ENCODE measurements at regions not wholly inside any gene's neighbourhood (a gene's known extent, or its start where the extent isn't known, plus 50 kb on each side); places are given as distances from the start of the nearest gene placed in this dataset.

DNA sequence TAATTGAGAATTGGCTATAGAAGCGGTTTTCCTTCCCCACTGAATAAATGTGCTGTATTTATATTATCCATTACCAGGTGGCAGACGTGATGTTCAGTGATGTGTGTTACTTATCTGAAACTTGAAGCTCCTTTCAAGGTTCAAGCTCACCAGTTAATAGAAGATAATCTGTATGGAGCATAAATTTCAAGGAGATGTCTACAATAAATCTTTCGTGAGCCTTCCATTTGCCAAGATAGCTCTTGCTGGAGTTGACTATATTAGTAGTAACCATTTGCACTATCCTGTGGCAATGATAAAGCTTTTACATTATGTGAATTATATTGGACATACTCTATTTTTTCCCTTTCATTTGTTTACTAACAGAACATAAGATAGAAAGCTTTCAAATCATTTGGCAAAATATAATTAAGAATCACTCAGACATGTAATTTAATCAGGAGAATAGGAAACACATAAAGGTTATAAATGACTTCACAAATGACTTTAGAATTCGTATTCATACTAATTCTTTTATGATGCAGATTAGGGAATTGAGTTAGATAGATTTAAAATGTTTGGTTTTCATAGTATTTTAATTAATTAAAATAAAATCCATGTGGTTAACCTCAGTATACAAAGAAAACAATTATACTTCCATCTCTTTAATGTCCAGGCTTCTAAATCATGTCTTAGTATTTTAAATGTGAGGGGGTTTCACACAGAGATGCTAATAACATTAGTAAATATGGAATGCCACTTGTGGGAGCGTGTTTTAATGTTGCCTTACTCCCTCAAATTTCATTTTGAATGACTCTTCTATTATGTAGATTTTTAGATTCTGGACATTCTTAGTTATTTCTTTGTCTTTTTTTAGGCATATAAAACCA is 664.4 kb upstream of the CDH8 start:
- Histone ChIP-seq H3K9me3 (replicated peaks; ENCODE audit: low read length) (peaks cover 3% of the 10 kb centered on the region), H3K4me2 (ENCODE audit: low read length) (no peak overlapping the region), H3K9ac (ENCODE audit: low read depth, low read length) (no peak overlapping the region), H3K36me3 (ENCODE audit: insufficient read depth, low read length) (no peaks in the 10 kb centered on the region), H3K4me3 (ENCODE audit: low read length) (no peak overlapping the region), H3K27me3 (ENCODE audit: control insufficient read depth, insufficient read depth, low read length) (no peaks in the 10 kb centered on the region), H3K4me1 (ENCODE audit: control insufficient read depth, insufficient read depth, low read length) (no peaks in the 10 kb centered on the region)

DNA sequence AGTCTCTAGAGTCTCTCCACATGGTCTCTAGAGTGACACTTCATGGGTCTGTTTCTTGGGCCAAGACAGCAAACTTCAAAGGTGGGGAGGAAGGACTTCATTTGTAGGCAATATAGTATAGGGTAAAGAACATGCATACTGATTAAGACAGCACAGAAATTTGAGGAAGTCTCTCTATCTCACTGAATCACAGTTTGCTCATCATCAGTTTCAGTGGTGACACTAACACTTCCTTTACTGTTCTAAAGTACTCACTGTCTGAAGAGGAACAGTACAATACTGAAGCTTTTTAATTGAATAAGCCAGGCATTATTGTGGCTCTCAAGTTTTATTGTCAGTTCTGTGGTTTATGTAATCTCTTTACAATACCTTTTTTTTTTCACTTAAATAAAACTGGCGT is 656.4 kb upstream of the CDH8 start:
- Histone ChIP-seq H3K4me3 (ENCODE audit: low read length) (no peak overlapping the region), H3K36me3 (ENCODE audit: insufficient read depth, low read length) (no peaks in the 10 kb centered on the region), H3K9ac (ENCODE audit: low read depth, low read length) (no peak overlapping the region), H3K4me2 (ENCODE audit: low read length) (no peak overlapping the region), H3K27me3 (ENCODE audit: control insufficient read depth, insufficient read depth, low read length) (no peaks in the 10 kb centered on the region), H3K4me1 (ENCODE audit: control insufficient read depth, insufficient read depth, low read length) (no peaks in the 10 kb centered on the region), H3K9me3 (replicated peaks; ENCODE audit: low read length) (peaks cover 4% of the 10 kb centered on the region)

DNA sequence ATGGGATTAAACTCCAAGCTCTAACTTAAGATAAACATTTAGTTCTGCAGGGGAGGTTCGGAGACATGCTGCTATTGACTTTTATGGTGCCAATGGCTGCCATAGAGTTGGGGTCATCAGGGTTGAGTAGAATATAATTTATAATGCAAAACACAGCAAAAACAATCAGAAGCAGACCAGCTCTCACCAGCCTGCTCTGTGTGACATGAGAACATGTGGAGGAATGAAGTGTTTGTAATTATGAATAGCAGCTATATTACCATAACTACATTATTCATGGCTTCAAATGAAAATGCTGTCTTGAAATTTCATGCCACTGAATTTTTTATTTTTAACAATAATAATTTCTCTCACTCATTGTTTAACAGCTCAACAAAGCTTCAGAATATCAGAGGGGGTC is 645.6 kb upstream of the CDH8 start:
- no peak overlapping the region for H3K4me3 ChIP-seq (ENCODE audit: low read length)
- peaks cover 13% of the 10 kb centered on the region for H3K9me3 ChIP-seq (replicated peaks; ENCODE audit: low read length)
- no peaks in the 10 kb centered on the region for H3K4me1 ChIP-seq (ENCODE audit: control insufficient read depth, insufficient read depth, low read length)
- no peaks in the 10 kb centered on the region for H3K27me3 ChIP-seq (ENCODE audit: control insufficient read depth, insufficient read depth, low read length)
- H3K36me3 ChIP-seq (ENCODE audit: insufficient read depth, low read length) = no peaks in the 10 kb centered on the region
- no peak overlapping the region for H3K4me2 ChIP-seq (ENCODE audit: low read length)
- no peak overlapping the region for H3K9ac ChIP-seq (ENCODE audit: low read depth, low read length)

DNA sequence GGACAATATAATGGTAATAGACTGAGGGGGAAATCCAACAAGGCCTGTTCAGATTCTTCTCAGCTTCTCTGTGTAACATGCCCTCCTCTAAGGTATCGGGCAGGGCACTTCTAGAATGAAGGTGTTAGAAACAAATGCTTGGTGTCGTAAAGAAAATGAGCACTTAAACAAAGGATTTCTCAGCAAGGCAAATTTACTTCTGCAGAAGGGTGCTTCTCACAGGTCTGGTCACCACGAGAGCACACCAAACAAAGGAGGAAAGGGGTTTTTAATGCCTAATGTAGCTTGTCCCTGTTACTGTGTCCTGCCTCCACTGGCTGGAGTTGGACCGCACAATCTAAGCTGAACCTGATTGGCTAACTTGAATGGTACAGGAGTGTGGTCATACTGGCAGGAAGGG is 642.6 kb upstream of the CDH8 start:
- Histone ChIP-seq H3K4me3 (ENCODE audit: low read length) (no peak overlapping the region), H3K4me2 (ENCODE audit: low read length) (no peak overlapping the region), H3K27me3 (ENCODE audit: control insufficient read depth, insufficient read depth, low read length) (no peaks in the 10 kb centered on the region), H3K36me3 (ENCODE audit: insufficient read depth, low read length) (no peaks in the 10 kb centered on the region), H3K9me3 (replicated peaks; ENCODE audit: low read length) (peaks cover 7% of the 10 kb centered on the region), H3K9ac (ENCODE audit: low read depth, low read length) (no peak overlapping the region), H3K4me1 (ENCODE audit: control insufficient read depth, insufficient read depth, low read length) (no peaks in the 10 kb centered on the region)

DNA sequence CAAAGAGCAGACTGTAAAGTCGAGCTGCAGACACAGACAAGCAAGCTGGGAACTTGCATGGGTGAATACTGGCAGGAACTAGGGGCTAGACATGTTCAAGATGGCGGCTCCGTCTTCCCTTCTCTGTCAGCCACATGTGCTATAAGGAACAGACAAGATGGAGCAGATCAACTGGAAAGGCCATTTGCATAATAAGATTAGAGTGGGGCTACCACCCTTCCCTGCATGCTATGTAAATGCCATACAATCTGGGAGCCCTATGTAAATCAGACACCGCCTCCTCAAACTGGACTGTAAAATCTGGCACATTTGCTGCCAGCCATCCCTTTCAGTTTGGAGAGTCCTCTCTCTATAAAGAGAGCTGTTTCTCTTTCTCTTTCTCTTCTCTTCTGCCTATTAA is 640.1 kb upstream of the CDH8 start:
- no peaks in the 10 kb centered on the region for H3K36me3 ChIP-seq (ENCODE audit: insufficient read depth, low read length)
- H3K4me1 ChIP-seq (ENCODE audit: control insufficient read depth, insufficient read depth, low read length) = no peaks in the 10 kb centered on the region
- no peaks in the 10 kb centered on the region for H3K27me3 ChIP-seq (ENCODE audit: control insufficient read depth, insufficient read depth, low read length)
- peaks cover 6% of the 10 kb centered on the region for H3K9me3 ChIP-seq (replicated peaks; ENCODE audit: low read length)
- H3K4me2 ChIP-seq (ENCODE audit: low read length) = no peak overlapping the region
- no peak overlapping the region for H3K4me3 ChIP-seq (ENCODE audit: low read length)
- no peak overlapping the region for H3K9ac ChIP-seq (ENCODE audit: low read depth, low read length)

DNA sequence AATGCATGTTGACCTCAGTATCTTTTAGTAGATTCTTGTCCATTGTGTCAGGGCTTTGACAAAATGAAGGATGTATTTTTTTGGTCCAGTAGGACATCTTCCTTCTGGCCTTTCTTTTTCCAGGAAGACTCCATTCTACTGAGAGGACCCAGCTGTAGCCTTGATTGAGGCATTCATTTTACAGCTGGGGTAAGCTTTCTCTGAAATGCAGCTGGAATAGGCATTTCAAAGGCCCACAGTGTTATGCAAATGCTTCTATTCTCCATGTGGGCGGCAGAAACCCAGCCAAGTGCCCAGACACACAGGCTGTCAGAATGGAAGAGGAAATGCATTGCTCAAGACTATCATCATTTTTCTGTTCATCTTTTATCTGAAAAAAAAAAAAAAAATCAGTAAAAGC is 629.0 kb upstream of the CDH8 start:
- H3K4me1 ChIP-seq (ENCODE audit: control insufficient read depth, insufficient read depth, low read length) = no peaks in the 10 kb centered on the region
- no peak overlapping the region for H3K9ac ChIP-seq (ENCODE audit: low read depth, low read length)
- H3K9me3 ChIP-seq (replicated peaks; ENCODE audit: low read length) = no peaks in the 10 kb centered on the region
- no peaks in the 10 kb centered on the region for H3K36me3 ChIP-seq (ENCODE audit: insufficient read depth, low read length)
- no peak overlapping the region for H3K4me2 ChIP-seq (ENCODE audit: low read length)
- no peaks in the 10 kb centered on the region for H3K27me3 ChIP-seq (ENCODE audit: control insufficient read depth, insufficient read depth, low read length)
- no peak overlapping the region for H3K4me3 ChIP-seq (ENCODE audit: low read length)

DNA sequence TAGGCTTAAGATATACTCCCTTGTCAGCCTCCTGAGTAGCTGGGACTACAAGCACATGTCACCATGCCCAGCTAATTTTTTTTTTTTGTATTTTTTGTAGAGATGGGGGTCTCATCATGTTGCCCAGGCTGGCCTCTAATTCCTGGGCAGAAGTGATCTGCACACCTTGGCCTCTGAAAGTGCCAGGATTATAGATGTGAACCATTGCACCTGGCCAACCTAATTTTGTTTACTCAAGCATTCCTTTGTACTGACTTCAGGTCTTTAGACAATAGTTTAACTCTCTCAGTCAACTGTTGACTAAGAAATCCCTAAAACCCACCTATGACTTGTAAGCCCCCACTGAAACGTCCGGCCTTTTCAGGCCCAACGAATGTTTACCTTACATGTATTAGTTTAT is 628.3 kb upstream of the CDH8 start:
- no peak overlapping the region for H3K9ac ChIP-seq (ENCODE audit: low read depth, low read length)
- no peaks in the 10 kb centered on the region for H3K4me1 ChIP-seq (ENCODE audit: control insufficient read depth, insufficient read depth, low read length)
- no peak overlapping the region for H3K4me2 ChIP-seq (ENCODE audit: low read length)
- H3K36me3 ChIP-seq (ENCODE audit: insufficient read depth, low read length) = no peaks in the 10 kb centered on the region
- H3K4me3 ChIP-seq (ENCODE audit: low read length) = no peak overlapping the region
- no peaks in the 10 kb centered on the region for H3K27me3 ChIP-seq (ENCODE audit: control insufficient read depth, insufficient read depth, low read length)
- no peaks in the 10 kb centered on the region for H3K9me3 ChIP-seq (replicated peaks; ENCODE audit: low read length)

DNA sequence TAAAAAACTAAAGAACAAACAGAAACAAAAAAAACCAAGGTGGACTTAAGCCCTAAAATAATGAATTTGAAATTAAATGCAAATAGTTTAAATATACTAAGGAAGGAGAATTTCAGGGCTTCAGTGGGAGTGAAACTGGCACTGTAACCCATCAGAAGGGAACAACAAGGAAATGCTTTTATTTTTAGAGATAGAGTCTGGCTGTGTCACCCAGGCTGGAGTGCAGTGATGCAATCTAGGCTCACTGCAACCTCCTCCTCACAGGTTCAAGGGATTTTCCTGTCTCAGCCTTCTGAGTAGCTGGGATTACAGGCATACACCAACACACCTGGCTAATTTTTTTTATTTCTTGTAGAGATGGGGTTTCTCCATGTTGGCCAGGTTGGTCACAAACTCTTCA is 625.2 kb upstream of the CDH8 start:
- Histone ChIP-seq H3K4me2 (ENCODE audit: low read length) (no peak overlapping the region), H3K4me3 (ENCODE audit: low read length) (no peak overlapping the region), H3K9ac (ENCODE audit: low read depth, low read length) (no peak overlapping the region), H3K36me3 (ENCODE audit: insufficient read depth, low read length) (no peaks in the 10 kb centered on the region), H3K27me3 (ENCODE audit: control insufficient read depth, insufficient read depth, low read length) (no peaks in the 10 kb centered on the region), H3K9me3 (replicated peaks; ENCODE audit: low read length) (peaks cover 10% of the 10 kb centered on the region), H3K4me1 (ENCODE audit: control insufficient read depth, insufficient read depth, low read length) (no peaks in the 10 kb centered on the region)

DNA sequence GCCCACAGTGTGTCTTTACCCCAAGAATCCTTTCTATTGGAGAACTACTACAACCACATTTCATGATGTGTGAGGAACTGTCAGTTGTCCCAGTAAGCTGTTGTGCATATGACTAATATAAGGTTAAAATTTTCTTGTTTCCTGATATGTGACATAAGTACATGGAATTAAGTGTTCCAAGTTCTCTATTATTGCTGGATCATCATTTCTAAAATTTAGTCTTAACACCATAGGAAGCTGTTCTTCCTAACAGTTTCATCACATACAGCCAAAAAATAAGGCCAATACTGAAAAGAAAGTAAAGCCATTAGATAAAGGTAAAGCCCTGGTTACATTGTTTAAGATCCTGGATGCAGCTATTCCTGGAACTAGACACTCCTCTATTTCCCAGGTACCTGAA is 620.9 kb upstream of the CDH8 start:
- Histone ChIP-seq H3K9ac (ENCODE audit: low read depth, low read length) (no peak overlapping the region), H3K4me3 (ENCODE audit: low read length) (no peak overlapping the region), H3K36me3 (ENCODE audit: insufficient read depth, low read length) (no peaks in the 10 kb centered on the region), H3K9me3 (replicated peaks; ENCODE audit: low read length) (peaks cover 10% of the 10 kb centered on the region), H3K4me1 (ENCODE audit: control insufficient read depth, insufficient read depth, low read length) (no peaks in the 10 kb centered on the region), H3K27me3 (ENCODE audit: control insufficient read depth, insufficient read depth, low read length) (no peaks in the 10 kb centered on the region), H3K4me2 (ENCODE audit: low read length) (no peak overlapping the region)

DNA sequence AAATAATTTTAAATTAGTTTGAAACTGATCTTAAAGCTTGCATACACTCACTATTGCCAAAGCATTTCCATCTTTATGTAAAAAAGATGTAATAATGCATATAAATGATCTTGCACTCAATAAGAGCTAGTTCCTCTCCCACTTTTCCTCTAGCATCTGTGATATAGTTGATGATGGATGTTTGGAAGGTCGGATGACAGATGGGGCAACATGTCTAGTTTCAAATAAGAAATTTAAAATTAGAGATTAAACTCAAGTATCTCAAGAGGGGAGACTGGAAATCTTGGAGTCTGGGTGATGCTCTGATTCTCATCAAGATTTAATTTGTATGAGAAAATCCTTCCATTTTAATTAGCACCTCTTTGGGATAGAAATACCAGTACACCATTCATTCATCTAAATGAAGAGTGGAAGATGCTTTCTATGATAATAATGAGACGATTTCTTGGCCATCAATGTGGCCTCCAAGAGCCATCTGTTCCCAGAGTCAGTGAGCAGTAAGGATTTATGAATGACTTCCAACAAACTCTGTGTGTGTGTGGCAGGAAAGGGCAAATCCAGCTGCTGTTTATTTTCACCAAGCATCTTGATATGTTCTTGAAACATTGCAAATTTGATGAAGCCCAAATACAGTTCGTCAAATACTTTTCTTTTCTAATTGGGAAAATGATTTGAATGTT is 616.3 kb upstream of the CDH8 start:
- Histone ChIP-seq H3K9ac (ENCODE audit: low read depth, low read length) (no peak overlapping the region), H3K27me3 (ENCODE audit: control insufficient read depth, insufficient read depth, low read length) (no peaks in the 10 kb centered on the region), H3K9me3 (replicated peaks; ENCODE audit: low read length) (peaks cover 5% of the 10 kb centered on the region), H3K4me3 (ENCODE audit: low read length) (no peak overlapping the region), H3K4me2 (ENCODE audit: low read length) (no peak overlapping the region), H3K4me1 (ENCODE audit: control insufficient read depth, insufficient read depth, low read length) (no peaks in the 10 kb centered on the region), H3K36me3 (ENCODE audit: insufficient read depth, low read length) (no peaks in the 10 kb centered on the region)

DNA sequence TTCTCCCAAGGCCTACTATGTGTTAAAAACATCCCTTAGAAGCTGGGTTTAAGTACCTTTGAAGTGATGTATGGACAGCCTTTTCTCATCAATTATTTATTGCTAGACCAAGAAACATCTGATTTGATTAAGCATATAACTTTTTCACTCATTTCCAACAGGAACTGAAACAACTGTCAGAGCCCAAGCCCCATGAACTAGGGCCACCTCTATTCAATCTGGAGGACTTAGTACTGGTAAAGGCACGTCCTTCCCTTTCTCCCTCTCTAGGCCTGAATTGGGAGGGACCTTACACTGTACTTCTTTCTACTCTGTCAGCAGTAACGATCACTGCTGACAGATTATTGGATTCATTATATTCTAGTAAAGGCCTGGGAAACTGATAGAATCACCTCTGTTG is 612.0 kb upstream of the CDH8 start:
- H3K9me3 ChIP-seq (replicated peaks; ENCODE audit: low read length) = peaks cover 7% of the 10 kb centered on the region

More for the DNA sequence above, 612.0 kb upstream of the CDH8 start:
- Histone ChIP-seq H3K4me2 (ENCODE audit: low read length) (no peak overlapping the region), H3K9ac (ENCODE audit: low read depth, low read length) (no peak overlapping the region), H3K36me3 (ENCODE audit: insufficient read depth, low read length) (no peaks in the 10 kb centered on the region), H3K4me3 (ENCODE audit: low read length) (no peak overlapping the region), H3K4me1 (ENCODE audit: control insufficient read depth, insufficient read depth, low read length) (no peaks in the 10 kb centered on the region), H3K27me3 (ENCODE audit: control insufficient read depth, insufficient read depth, low read length) (no peaks in the 10 kb centered on the region)
